ENCODE measurements at regions not wholly inside any gene's neighbourhood (a gene's known extent, or its start where the extent isn't known, plus 50 kb on each side); places are given as distances from the start of the nearest gene placed in this dataset.

GRCh38 chr1:245023222-245023621 is 131.6 kb upstream of the KIF26B start:
- no peak for TF ChIP-seq CTCF (IDR thresholded peaks at IDR 0.05; ENCODE audit: borderline replicate concordance)
- intact Hi-C loops (cut with micrococcal nuclease): no loop called here
- no peaks in the 10 kb centered on the region for H3K9me3 ChIP-seq (replicated peaks)
- H3K36me3 ChIP-seq: no peaks in the 10 kb centered on the region
- no peak overlapping the region for H3K4me3 ChIP-seq
- no peak for DNase-seq
- H3K27ac ChIP-seq (replicated peaks): no peak overlapping the region
- peaks cover 13% of the 10 kb centered on the region for H3K4me1 ChIP-seq
- H3K27me3 ChIP-seq (ENCODE audit: low read depth): no peaks in the 10 kb centered on the region

DNA sequence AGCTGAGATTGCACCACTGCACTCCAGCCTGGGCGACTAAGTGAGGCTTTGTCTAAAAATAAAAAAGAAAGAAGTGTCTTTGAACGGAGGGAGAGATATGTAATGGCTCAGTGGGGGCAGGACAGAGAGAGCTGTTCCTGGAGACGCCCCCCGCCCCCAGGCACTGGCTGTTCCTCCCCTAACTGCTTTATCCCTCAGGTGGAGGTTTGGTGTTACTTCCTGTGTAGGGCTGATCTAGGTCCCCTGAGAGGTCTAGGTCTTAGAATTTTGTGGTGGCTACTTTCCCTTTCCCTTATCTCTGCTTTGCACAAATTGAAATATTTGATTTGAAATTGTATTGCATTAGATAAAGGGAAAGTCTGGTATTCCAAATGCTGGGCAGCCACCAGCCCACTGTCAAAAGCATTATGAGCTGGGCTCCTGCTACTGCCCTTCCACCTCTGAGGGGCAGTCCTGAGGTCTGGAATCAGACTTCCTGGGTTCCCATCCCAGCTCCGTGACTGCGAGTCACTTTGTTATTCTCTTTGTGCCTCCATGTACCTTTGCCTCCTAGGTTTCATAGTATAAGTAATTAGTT is 134.8 kb upstream of the KIF26B start:
- Histone ChIP-seq H3K4me3 (no peak overlapping the region), H3K36me3 (peaks cover 3% of the 10 kb centered on the region), H3K4me1 (peaks cover 30% of the 10 kb centered on the region), H3K27me3 (ENCODE audit: low read depth) (no peaks in the 10 kb centered on the region), H3K27ac (replicated peaks) (no peak overlapping the region), H3K9me3 (replicated peaks) (no peaks in the 10 kb centered on the region)
- no peak for DNase-seq
- intact Hi-C loops (cut with micrococcal nuclease): no loop called here
- TF ChIP-seq CTCF (IDR thresholded peaks at IDR 0.05; ENCODE audit: borderline replicate concordance): no peak

DNA sequence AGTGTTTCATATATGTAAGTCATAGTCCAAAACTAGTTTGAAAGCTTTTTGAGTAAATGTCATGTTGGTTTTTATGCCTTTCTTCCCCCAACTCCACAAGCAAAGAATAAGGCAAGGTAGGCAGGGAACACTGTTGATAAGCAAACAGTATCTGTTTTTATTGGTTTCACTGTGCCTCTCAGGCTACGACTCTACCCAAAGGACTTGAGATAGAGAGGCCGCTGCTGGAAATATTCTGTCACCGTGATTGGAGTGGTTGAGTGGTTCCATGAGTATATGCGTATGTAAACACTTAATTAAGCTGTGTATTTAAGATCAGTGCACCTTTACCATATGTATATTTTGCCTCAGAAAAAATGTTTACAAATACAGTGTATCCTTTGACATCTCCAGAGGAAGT is 138.1 kb upstream of the KIF26B start:
- Histone ChIP-seq H3K9me3 (replicated peaks) (no peaks in the 10 kb centered on the region), H3K36me3 (peaks cover 3% of the 10 kb centered on the region), H3K27me3 (ENCODE audit: low read depth) (no peaks in the 10 kb centered on the region), H3K4me1 (peaks cover 30% of the 10 kb centered on the region), H3K4me3 (no peak overlapping the region), H3K27ac (replicated peaks) (peak overlapping the region; percentile 20)
- intact Hi-C loops (cut with micrococcal nuclease): no loop called here
- TF ChIP-seq CTCF (IDR thresholded peaks at IDR 0.05; ENCODE audit: borderline replicate concordance): no peak
- no peak for DNase-seq

DNA sequence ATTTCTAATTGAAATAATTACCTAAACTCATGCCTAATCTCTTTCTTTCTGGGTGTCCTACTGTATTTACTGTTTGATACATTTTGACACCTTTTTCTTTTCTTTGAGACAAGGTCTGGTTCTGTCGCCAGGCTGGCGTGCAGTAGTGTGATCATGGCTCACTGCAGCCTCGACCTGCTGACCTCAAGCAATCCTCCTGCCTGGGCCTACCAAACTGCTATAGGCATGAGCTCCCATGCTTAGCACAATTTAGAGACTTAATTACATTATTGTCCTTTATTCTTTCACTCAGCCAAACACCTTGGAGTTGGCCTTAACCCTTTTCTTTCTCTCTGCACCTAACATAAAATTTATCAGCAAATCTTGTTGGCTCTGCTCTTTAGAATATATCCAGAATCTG is 139.8 kb upstream of the KIF26B start:
- Histone ChIP-seq H3K4me1 (peaks cover 33% of the 10 kb centered on the region), H3K27ac (replicated peaks) (no peak overlapping the region), H3K27me3 (ENCODE audit: low read depth) (no peaks in the 10 kb centered on the region), H3K9me3 (replicated peaks) (no peaks in the 10 kb centered on the region), H3K36me3 (peaks cover 3% of the 10 kb centered on the region), H3K4me3 (no peak overlapping the region)
- no peak for DNase-seq
- TF ChIP-seq CTCF (IDR thresholded peaks at IDR 0.05; ENCODE audit: borderline replicate concordance): no peak
- intact Hi-C loops (cut with micrococcal nuclease): no loop called here

GRCh38 chr1:245014247-245015029 is 140.3 kb upstream of the KIF26B start:
- intact Hi-C loops (cut with micrococcal nuclease): no loop called here
- TF ChIP-seq CTCF (IDR thresholded peaks at IDR 0.05; ENCODE audit: borderline replicate concordance): no peak

More at GRCh38 chr1:245014247-245015029, 140.3 kb upstream of the KIF26B start:
- peaks cover 29% of the 10 kb centered on the region for H3K4me1 ChIP-seq
- peaks cover 3% of the 10 kb centered on the region for H3K36me3 ChIP-seq
- H3K9me3 ChIP-seq (replicated peaks): no peaks in the 10 kb centered on the region
- no peaks in the 10 kb centered on the region for H3K27me3 ChIP-seq (ENCODE audit: low read depth)
- no peak overlapping the region for H3K27ac ChIP-seq (replicated peaks)
- no peak for DNase-seq
- no peak overlapping the region for H3K4me3 ChIP-seq

Measured in left ventricle myocardium inferior (tissue), 1 donor.